Activated effector memory CD4-positive, alpha-beta T cell treated with Interleukin-2 at 50 U/mL for 16 hours (primary cell): ENCODE measurements at regions not wholly inside any gene's neighbourhood (a gene's known extent, or its start where the extent isn't known, plus 50 kb on each side); places are given as distances from the start of the nearest gene placed in this dataset.
"Not testable (repeated sequence)": the region's sequence is repeated elsewhere in the genome, so short reads cannot be mapped to it uniquely, and the experiment has no call there.

Experiments
- DNase-seq: peaks from one replicate; pipeline ENCODE4 v3.0.0-alpha.2; 2020

DNA sequence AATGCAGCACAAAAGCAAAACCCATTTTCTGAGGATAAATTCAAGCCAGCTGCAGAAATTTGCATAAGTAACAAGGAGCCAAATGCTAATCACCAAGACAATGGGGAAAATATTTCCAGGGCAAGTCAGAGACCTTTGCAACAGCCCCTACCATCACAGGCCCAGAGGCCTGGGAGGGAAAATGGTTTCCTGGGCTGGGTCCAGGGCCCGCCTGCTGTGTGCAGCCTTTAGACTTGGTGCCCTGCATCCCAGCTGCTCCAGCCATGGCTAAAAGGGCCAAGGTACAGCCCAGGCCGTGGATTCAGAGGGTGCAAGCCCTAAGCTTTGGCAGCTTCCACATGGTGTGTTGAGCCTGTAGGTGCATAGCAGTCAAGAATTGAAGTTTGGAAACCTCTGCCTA, 309.5 kb upstream of the SGCG start:
- DNase-seq = no peak

DNA sequence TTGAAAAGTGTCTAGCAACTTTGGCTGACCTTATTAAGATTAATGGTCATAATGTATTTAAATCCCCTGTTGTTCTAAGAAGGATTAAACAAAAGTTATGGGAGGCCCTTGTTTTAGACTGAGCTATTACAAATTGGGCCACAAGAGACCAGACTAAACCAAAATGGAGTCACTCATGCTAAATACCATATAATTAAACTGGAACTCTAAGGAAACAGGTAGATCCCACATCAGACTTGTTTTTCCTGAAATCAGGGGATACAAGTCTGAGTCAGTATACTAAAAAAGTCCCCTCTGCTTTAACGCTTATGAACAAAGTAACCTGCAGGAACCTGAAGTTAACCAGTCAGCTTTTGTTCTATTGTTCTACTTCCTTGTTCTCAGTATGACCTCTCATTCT, 305.9 kb upstream of the SGCG start:
- DNase-seq = no peak

DNA sequence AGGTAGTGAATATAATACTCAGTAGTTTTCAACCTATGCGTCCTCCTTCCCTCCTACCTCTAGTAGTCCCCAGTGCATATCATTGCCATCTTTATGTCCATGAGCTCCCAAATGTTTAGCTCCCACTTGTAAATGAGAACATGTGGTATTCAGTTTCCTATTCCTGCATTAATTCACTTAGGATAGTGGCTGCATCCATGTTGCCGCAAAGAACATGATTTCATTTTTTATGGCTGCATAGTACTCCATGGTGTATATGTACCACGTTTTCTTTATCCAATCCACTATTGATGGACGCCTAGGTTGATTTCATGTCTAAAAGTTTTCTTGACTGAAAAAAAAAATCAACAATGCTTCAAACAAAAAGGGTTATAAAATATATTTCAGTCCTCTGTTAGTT, 303.4 kb upstream of the SGCG start:
- DNase-seq = no peak

DNA sequence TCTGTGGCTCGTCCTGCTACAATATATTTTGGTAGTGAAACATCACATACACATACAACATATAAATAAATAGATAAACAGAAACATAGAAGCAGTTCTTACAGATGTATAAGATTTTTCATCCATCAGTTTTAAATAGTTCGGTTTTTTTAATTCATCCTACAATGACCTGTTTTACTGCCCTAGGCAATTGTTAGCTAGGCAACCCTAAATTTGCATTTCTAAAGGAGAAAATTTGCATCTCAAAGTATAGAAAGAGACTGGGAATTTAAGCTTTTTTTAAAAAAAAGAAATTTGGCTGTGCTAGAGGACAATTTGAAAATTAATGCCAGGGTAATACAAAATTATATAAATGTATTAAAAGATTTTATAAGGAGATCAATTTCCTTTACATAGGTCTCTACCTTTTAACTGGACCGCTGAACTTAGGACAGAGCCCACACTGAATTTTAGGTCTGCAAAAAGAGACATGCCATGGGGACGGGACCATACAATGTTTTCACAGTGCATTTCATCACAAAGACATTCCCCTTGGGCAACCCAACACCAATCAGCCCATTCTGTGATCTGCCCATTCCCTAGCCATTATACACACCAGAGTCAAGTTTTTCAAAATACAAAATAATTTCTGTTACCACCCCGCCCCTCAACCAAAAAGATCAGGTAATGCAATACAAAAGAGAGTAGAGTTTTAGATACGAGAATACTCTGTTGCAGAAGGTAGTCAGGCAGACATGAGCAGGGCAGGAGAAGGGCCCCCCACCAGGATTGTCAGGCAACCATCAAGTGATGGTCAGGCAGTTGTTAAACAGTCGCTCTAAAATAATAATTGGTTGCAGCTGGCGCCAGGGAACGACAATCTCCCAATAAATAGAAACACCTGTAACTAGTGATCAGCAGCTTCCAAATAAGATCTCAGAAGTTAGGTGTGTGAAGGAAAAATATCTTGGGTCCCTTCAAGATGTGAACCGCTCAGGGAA, 299.7 kb upstream of the SGCG start:
- DNase-seq = no peak

DNA sequence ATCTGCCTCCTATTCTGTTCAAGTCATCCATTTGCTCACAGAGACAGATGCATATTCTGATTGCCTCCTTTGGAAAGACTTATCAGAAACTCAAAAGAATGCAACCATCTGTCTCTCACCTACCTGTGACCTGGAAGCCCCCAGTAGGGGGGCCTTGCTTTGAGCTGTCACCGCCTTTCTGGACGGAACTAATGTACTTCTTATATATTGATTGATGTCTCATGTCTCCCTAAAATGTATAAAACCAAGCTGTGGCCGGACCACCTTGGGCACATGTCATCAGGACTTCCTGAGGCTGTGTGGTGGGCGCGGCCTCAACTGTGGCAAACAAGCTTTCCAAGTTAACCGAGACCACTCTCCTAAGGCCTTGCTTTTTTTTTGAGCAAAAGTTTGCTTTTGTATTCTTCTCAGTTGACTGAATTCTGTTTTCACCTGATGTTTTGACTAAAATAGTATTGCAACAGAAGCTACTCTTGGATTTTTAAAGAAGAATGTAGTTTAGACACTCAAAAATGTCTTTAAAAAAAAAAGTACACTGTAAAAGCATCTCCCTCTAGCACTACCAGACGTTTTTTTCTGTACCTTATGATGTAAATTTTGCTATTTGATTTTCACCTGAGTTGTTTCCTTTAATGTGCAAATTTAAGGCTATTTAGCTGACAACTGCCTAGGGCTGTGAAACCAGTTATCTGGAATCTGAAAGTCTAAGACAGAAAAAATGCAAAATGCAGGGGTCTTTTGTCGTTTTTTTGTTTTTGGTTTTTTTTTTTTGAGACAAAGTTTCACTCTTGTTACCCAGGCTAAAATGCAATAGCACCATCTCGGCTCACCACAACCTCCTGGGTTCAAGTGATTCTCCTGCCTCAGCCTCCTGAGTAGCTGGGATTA, 298.8 kb upstream of the SGCG start:
- not testable (repeated sequence) for DNase-seq

DNA sequence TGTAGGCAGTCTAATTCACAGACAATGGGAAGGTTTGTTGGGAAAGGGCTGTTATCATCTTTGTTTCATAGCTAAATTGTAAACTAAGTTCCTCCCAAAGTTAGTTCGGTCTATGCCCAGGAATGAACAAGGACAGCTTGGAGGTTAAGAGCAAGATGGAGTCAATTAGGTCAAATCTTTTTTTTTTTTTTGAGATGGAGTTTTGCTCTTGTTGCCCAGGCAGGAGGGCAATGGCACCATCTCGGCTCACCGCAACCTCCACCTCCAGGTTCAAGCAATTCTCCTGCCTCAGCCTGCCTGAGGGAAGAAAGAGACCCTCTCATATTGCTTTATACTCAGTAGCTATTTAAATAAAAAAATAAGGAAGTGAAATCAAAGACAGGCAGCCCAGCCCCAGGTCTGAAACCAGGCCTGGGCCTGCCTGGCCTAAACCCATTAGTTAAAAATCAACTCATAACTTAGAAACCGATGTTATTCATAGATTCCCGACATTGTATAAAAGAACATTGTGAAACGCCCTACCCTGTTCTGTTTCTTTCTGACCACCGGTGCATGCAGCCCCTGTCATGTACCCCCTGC, 297.4 kb upstream of the SGCG start:
- no peak for DNase-seq

DNA sequence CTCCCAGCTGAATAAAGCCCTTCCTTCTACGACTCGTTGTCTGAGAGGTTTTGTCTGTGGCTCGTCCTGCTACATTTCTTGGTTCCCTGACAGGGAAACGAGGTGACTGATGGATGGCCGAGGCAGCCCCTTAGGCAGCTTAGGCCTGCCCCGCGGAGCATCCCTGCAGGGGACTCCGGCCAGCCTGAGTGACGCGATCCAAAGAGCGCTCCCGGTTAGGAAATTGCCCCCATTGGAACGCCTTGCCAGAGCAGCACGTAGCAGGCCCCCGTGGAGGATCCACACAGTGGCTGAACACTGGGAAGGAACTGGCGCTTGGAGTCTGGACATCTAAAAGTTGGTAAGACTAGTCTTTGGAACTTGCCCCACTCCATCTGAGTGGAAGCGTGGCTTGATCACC, 296.8 kb upstream of the SGCG start:
- no peak for DNase-seq

DNA sequence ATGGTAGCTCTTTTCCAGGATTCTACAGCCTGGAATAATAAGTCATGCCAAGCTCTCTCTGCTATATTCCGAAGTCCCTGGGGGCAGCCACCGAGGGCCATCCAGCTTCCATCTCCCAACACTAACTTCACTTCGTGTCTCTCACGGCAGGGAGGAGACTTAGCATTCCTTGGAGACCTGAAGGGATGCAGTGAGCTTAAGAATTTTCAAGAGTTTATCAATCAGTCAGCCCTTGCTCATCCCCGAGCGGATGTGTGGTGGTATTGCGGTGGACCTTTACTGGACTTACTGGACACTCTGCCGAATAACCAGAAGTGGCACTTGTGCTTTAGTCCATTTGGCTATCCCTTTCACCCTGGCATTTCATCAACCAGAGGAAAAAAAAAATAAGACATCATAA, 294.7 kb upstream of the SGCG start:
- DNase-seq = not testable (repeated sequence)

DNA sequence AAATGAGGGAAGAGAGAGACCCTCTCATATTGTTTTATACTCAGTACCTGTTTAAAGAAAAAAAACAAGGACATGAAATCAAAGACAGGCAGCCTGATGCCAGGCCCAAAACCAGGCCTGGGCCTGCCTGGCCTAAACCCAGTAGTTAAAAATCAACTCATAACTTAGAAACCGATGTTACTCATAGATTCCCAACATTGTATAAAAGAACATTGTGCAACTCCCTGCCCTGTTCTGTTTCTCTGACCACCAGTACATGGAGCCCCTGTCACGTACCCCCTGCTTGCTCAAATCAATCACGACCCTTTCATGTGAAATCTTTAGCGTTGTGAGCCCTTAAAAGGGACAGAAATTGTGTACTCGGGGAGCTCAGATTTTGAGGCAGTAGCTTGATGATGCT, 291.4 kb upstream of the SGCG start:
- not testable (repeated sequence) for DNase-seq

DNA sequence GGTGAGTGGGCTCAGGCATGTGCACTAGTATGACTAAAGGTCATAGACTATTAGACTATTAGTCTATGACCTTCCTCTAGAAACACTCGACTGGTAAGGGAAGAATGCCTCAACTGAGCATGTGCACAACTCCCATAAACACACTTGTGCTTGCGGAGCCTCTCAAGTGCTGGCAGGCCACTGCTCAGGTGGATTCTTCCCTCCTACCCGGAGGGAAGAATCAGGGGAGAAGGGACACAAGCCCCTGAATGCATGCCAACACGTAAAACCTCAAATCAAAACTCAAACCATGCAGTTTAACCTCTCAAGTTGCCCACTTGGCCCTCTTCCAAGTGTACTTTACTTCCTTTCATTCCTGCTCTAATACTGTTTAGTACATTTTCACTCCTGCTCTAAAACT, 287.6 kb upstream of the SGCG start:
- no peak for DNase-seq

DNA sequence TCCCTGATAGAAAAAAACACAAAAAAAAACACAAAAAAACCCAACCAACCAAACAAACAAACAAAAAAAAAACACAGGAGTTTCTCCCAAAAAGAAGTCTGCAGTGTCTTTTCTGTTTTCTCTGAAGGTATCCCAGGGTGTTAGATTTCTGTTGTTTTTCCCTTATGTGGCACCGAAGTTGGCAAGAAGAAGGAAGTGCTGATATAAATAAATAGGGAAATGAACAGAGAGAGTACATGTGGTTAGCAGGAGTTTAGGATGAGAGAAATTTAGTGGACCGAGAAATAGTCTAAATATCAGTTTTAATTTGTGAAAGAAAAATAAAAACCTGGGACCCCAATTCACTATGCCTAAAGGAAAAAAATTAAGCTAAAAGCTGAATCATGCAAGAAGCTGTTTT, 287.0 kb upstream of the SGCG start:
- DNase-seq = no peak

DNA sequence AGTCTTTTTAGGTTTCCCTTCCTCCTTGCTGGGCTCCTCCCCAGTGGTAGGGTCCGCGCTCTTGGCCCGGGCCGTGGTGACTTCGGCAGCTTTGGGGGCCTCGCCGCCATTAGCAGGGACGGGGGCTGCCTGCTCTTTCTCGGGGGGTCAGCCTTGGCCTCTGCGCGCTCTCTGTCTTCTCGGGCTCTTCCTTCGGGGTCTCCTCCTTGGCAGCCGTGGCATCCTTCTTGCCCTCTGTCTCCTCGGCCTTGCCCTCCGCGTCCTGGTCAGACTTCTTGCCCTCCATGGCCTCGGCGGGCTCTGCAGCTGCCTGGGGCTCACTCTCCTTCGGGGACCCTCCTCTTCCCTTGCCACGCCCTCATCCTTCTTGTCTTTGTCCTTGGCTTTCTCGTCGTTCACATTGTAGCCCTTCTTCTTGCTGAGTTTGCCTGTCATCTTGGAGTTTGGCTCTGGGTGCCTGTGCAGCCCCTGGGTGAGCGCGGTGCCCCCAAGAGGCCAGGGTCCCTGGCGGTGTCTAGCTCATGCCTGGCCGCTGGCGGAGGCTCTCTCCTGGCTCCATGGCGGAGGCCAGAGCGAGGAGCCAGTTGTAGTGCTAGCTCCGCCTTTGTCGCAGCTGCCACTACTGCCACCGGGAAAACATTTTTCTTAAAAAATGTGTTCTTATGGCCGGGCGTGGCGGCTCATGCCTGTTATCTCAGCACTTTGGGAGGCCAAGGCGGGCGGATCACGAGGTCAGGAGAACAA, 283.0 kb upstream of the SGCG start:
- no peak for DNase-seq

DNA sequence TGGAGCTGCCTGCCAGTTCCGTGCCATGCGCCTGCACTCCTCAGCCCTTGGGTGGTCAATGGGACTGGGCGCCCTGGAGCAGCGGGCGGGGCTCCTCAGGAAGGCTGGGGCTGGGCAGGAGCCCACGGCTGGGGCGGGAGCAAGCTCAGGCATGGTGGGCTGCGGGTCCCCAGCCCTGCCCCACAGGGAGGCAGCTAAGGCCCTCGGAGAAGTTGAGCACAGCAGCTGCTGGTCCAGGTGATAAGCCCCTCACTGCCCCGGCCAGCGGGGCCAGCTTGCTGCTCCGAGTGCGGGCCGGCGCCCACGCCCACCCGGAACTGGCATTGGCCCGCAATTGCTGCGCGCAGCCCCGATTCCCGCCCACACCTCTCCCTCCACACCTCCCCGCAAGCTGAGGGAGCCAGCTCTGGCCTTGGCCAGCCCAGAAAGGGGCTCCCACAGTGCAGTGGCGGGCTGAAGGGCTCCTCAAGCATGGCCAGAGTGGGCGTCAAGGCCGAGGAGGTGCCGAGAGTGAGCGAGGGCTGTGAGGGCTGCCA, 280.3 kb upstream of the SGCG start:
- not testable (repeated sequence) for DNase-seq

DNA sequence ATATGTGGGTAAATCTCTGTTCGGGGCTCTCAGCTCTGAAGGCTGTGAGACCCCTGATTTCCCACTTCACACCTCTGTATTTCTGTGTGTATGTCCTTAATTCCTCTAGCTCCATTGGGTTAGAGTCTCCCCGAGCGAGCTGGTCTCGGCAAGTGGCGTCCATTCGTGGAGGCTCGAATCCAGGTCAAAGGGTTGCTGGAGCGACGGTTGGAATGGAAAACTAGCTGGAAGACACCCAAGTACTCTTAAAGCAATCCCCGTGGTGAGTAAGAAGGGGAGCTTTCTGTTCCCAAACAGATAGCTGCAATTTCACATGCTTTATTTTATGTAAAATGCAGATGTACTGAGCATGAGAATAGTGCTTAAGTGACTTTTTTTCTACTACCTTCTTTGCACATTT, 277.5 kb upstream of the SGCG start:
- DNase-seq = no peak

DNA sequence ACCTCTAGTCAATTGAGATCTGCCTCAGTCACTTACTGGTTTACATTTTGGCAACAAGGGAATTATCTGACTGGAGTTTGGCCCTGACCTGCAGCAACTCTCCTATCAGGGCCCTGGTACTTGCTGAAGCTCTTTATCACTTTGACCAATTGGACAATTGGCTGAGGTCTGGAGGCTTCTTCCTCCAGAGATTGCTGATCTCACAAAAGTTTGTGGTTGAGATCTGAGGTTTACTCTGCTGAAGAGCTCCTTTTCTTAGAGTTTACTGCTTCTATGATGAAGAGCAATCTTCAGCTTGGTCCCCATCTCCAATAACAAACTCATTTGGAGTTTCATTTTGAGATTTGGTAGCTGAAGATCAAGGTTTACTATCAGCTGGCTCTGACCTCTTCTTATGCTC, 276.9 kb upstream of the SGCG start:
- DNase-seq = no peak

DNA sequence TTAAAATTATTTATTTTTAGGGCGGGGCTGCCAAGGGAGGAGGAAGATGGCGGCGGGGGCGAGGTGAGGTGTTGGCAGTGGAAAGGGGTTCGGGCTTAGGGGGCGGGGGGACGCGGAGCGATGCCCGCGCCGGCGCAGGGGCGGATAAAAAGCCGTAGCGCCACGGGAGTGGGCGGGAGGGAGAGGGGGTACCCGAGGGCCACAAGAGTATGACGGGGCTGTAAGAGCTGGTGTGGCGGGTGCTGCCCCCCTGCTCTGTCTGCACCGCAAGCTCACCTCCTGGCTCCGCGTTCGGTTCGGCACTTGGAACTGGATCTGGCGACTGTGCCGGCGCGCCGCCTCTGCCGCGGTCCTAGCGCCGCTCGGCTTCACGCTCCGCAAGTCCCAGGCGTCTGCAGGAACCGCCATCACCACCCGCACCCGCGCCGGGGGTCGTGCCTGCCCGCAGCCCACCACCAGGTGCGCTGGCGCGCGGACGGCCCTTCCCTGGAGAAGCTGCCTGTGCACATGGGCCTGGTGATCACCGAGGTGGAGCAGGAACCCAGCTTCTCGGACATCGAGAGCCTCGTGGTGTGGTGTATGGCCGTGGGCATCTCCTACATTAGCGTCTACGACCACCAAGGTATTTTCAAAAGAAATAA, 265.2 kb upstream of the SGCG start:
- DNase-seq = no peak

DNA sequence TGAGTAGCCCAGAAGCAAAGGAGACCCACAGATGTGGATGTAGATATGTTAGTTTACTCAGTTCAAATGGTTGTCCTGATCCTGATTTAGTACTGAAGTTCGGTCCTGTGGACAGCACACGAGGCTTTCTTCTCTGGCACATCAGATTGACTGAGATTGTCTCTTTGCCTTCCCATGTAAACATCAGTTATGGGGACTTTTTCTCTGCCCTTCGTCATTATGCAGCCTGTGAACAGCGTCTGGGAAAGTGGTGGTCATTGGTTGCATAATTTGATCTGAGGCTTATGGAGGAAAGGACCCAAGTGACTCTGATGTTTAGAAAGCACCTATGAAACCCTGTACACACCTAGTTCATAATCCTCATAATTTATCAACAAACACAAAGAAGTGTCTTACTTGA, 264.5 kb upstream of the SGCG start:
- not testable (repeated sequence) for DNase-seq

DNA sequence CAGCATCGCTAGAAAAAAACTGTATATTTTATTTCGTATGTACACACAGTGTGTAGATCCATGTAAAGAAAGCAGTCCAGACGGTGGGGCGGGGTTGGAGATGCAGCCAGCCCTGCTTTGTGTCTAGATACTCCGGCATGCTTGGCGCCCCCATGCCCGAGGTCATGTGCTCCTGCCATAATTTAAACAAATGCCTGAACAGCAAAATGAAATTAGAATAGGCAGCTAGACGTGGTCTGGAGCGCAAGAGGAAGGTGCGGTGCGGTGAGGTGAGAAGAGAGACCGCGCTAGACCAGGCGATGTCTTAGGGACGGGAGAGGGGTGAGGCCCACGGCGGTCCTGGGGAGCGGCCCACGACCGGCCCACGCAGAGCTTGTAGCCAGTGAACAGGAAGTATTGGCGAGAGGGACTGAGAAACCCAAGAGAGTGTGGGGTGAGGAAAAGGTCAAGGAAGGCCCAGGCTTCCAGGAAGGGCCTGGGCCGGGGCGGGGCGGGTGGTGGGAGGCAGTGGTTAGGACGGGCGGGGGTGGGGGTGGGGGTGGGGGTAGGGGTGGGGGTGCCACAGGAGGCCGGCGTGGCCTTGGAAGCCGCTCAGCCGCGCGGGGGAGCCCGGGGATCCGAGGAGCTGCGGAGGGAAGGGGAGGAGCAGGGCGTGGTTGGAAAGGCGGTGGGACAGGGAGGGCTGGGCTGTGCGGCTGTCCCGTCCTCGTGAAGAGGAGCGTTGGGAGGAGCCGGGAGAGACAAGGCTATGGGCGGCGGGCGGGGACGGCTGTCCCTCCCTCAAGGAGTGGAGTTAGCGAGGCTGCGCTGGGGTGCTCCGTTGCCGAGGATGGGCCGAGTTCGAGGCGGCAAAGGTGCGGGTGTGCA, 254.7 kb upstream of the SGCG start:
- no peak for DNase-seq

DNA sequence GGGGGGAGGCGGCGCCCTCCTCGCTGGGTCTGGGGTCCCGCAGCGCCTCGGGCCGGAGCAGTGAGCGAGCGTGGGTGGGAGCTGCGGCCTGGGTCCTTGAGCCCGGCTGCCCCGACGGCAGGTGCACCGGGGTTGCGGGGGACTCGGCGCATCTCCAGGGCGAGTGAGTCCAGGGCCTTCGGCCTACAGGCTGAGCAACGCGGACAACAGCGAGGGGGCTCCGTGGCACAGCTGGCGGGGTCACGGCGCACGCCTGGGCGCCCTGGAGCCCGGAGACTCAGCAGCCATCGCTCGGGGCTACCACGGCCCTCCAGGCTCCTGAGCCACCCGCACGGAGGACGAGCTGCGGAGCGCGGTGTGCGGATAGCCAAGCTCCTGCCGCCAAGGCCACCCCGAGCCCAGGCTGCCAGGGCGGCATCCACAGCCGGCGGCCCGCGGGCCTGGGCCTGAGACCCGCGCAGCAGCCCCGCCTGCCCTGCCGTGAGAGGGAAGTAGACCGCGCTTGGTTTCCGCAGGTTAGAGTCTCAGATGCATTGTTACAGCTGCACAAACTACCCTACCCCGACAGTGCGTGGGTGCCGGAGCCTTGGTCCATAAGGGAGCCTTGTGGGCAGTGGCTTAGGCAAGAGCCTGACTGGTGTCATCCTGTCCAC, 253.9 kb upstream of the SGCG start:
- DNase-seq = no peak

DNA sequence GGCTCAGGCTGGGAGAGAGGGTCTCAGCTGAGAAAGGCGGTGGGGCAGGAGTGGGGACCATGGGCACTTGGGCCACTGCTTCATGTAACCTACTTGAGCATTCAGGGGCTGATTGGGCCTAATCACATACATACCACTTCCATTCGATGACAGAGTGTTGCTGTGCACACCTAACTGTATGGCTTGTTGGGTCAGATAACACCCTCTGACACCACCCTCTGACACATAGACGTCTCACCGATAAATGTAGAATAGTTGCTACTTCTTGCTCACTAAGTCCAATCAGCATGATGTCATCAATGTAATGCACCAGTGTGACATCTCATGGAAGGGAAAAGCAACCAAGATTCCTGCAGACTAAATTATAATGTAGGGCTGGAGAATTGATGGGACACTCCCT, 252.9 kb upstream of the SGCG start:
- DNase-seq = not testable (repeated sequence)
